Duodenal mucosa (tissue), 2 donors: ENCODE measurements at regions not wholly inside any gene's neighbourhood (a gene's known extent, or its start where the extent isn't known, plus 50 kb on each side); places are given as distances from the start of the nearest gene placed in this dataset.
"Not testable (repeated sequence)": the region's sequence is repeated elsewhere in the genome, so short reads cannot be mapped to it uniquely, and the experiment has no call there.

ENCODE experiments used
- H3K27ac ChIP-seq: one replicate; pipeline ENCODE4 v1.7.0; 2013; ENCODE audit warnings: low read depth, low read length
- H3K27me3 ChIP-seq, 2 donors: one replicate each; pipeline ENCODE4 v1.7.0; 2013; ENCODE audit warnings: low read length in 2 of 2, control low read depth in 1 of 2; ENCODE audit not compliant: insufficient read depth in 2 of 2, control insufficient read depth in 1 of 2
- H3K36me3 ChIP-seq, 2 donors: one replicate each; pipeline ENCODE4 v1.7.0; 2013; ENCODE audit warnings: low read length in 2 of 2, control low read depth in 1 of 2; ENCODE audit not compliant: insufficient read depth in 2 of 2, control insufficient read depth in 1 of 2
- H3K4me1 ChIP-seq, 2 donors: one replicate each; pipeline ENCODE4 v1.7.0; 2013; ENCODE audit warnings: low read length in 2 of 2, control low read depth in 1 of 2; ENCODE audit not compliant: insufficient read depth in 2 of 2, control insufficient read depth in 1 of 2
- H3K4me3 ChIP-seq, 2 donors: one replicate each; pipeline ENCODE4 v1.7.0; 2013; ENCODE audit warnings: low read length in 2 of 2, low read depth in 1 of 2
- H3K9ac ChIP-seq, 2 donors: one replicate each; pipeline ENCODE4 v1.7.0; 2013; ENCODE audit warnings: low read length in 2 of 2, low read depth in 1 of 2
- H3K9me3 ChIP-seq, 2 donors: one replicate each; pipeline ENCODE4 v1.7.0; 2013; ENCODE audit warnings: low read length in 2 of 2, control low read depth in 1 of 2; ENCODE audit not compliant: control insufficient read depth in 1 of 2

GRCh38 chr1:221583465-221583864 lies 158.4 kb downstream of the DUSP10 start:
- no peak overlapping the region for H3K27ac ChIP-seq
- H3K9ac ChIP-seq = no peak overlapping the region
- no peaks in the 10 kb centered on the region for H3K27me3 ChIP-seq
- no peaks in the 10 kb centered on the region for H3K4me1 ChIP-seq
- no peaks in the 10 kb centered on the region for H3K36me3 ChIP-seq
- H3K4me3 ChIP-seq = no peak overlapping the region
- H3K9me3 ChIP-seq = no peaks in the 10 kb centered on the region

GRCh38 chr1:221587013-221587412 lies 154.9 kb downstream of the DUSP10 start:
- H3K27ac ChIP-seq, H3K27me3 ChIP-seq, H3K9ac ChIP-seq, H3K36me3 ChIP-seq, H3K9me3 ChIP-seq, H3K4me1 ChIP-seq, H3K4me3 ChIP-seq: not testable (repeated sequence)

GRCh38 chr1:221591250-221591649 lies 150.6 kb downstream of the DUSP10 start:
- not testable (repeated sequence) for H3K9me3 ChIP-seq, H3K9ac ChIP-seq, H3K27ac ChIP-seq, H3K4me1 ChIP-seq, H3K4me3 ChIP-seq, H3K36me3 ChIP-seq, H3K27me3 ChIP-seq

GRCh38 chr1:221594576-221594975 lies 147.3 kb downstream of the DUSP10 start:
- no peak overlapping the region for H3K27ac ChIP-seq
- H3K4me1 ChIP-seq = no peaks in the 10 kb centered on the region
- no peaks in the 10 kb centered on the region for H3K36me3 ChIP-seq
- H3K9me3 ChIP-seq = no peaks in the 10 kb centered on the region
- H3K9ac ChIP-seq = no peak overlapping the region
- no peaks in the 10 kb centered on the region for H3K27me3 ChIP-seq
- H3K4me3 ChIP-seq = no peak overlapping the region

- Histone ChIP-seq H3K9ac (no peak overlapping the region), H3K9me3 (no peaks in the 10 kb centered on the region), H3K36me3 (no peaks in the 10 kb centered on the region), H3K4me3 (no peak overlapping the region), H3K27me3 (no peaks in the 10 kb centered on the region), H3K4me1 (no peaks in the 10 kb centered on the region), H3K27ac (no peak overlapping the region)
Measured at GRCh38 chr1:221598122-221598521, 143.8 kb downstream of the DUSP10 start.

- Histone ChIP-seq H3K36me3 (no peaks in the 10 kb centered on the region), H3K27me3 (no peaks in the 10 kb centered on the region), H3K4me1 (no peaks in the 10 kb centered on the region), H3K4me3 (no peak overlapping the region), H3K9ac (no peak overlapping the region), H3K27ac (no peak overlapping the region), H3K9me3 (no peaks in the 10 kb centered on the region)
Measured at GRCh38 chr1:221601166-221601565, 140.7 kb downstream of the DUSP10 start.

- H3K27ac ChIP-seq = no peak overlapping the region
- no peak overlapping the region for H3K9ac ChIP-seq
- H3K27me3 ChIP-seq = no peaks in the 10 kb centered on the region
- no peak overlapping the region for H3K4me3 ChIP-seq
- no peaks in the 10 kb centered on the region for H3K4me1 ChIP-seq
- H3K9me3 ChIP-seq = no peaks in the 10 kb centered on the region
- no peaks in the 10 kb centered on the region for H3K36me3 ChIP-seq
Measured at GRCh38 chr1:221602830-221603229, 139.1 kb downstream of the DUSP10 start.

- H3K27ac ChIP-seq, H3K27me3 ChIP-seq, H3K9ac ChIP-seq, H3K4me3 ChIP-seq, H3K4me1 ChIP-seq, H3K36me3 ChIP-seq, H3K9me3 ChIP-seq: not testable (repeated sequence)
Measured at GRCh38 chr1:221604390-221604789, 137.5 kb downstream of the DUSP10 start.

- Histone ChIP-seq H3K36me3 (no peaks in the 10 kb centered on the region), H3K4me3 (no peak overlapping the region), H3K9ac (no peak overlapping the region), H3K4me1 (no peaks in the 10 kb centered on the region), H3K9me3 (no peaks in the 10 kb centered on the region), H3K27me3 (no peaks in the 10 kb centered on the region), H3K27ac (no peak overlapping the region)
Measured at GRCh38 chr1:221604948-221605347, 136.9 kb downstream of the DUSP10 start.

GRCh38 chr1:221605569-221605968 lies 136.3 kb downstream of the DUSP10 start:
- no peaks in the 10 kb centered on the region for H3K36me3 ChIP-seq
- H3K27me3 ChIP-seq = no peaks in the 10 kb centered on the region
- no peak overlapping the region for H3K9ac ChIP-seq
- H3K4me3 ChIP-seq = no peak overlapping the region
- H3K9me3 ChIP-seq = no peaks in the 10 kb centered on the region
- H3K4me1 ChIP-seq = no peaks in the 10 kb centered on the region
- H3K27ac ChIP-seq = no peak overlapping the region

GRCh38 chr1:221606256-221606655 lies 135.6 kb downstream of the DUSP10 start:
- no peaks in the 10 kb centered on the region for H3K9me3 ChIP-seq
- no peak overlapping the region for H3K27ac ChIP-seq
- no peaks in the 10 kb centered on the region for H3K4me1 ChIP-seq
- no peak overlapping the region for H3K4me3 ChIP-seq
- H3K9ac ChIP-seq = no peak overlapping the region
- no peaks in the 10 kb centered on the region for H3K36me3 ChIP-seq
- H3K27me3 ChIP-seq = no peaks in the 10 kb centered on the region
